ENCODE measurements at regions not wholly inside any gene's neighbourhood (a gene's known extent, or its start where the extent isn't known, plus 50 kb on each side); places are given as distances from the start of the nearest gene placed in this dataset.

- Histone ChIP-seq H3K79me2 (replicated peaks; ENCODE audit: insufficient read depth, low read length) (no peaks in the 10 kb centered on the region), H3K4me2 (ENCODE audit: low read length) (no peak overlapping the region), H3K9me3 (ENCODE audit: low read length) (no peaks in the 10 kb centered on the region), H4K20me1 (ENCODE audit: insufficient read depth) (no peaks in the 10 kb centered on the region), H3K9me2 (ENCODE audit: insufficient read depth, low read length) (no peaks in the 10 kb centered on the region), H3F3A (ENCODE audit: insufficient read depth, low read length, poor library complexity, severe bottlenecking) (peaks cover 6% of the 10 kb centered on the region), H2AFZ (ENCODE audit: low read depth, low read length) (no peak overlapping the region), H3K27me3 (ENCODE audit: insufficient read depth, low read depth, low read length) (no peaks in the 10 kb centered on the region), H3K27ac (ENCODE audit: low read length) (no peak overlapping the region), H3K36me3 (ENCODE audit: insufficient read depth, low read length) (no peaks in the 10 kb centered on the region), H3K9ac (ENCODE audit: low read length) (no peak overlapping the region), H3K4me3 (ENCODE audit: low read length) (no peak overlapping the region)
- TF ChIP-seq CTCF (IDR thresholded peaks at IDR 0.05; ENCODE audit: poor library complexity, severe bottlenecking) (no peak), EP300 (conservative IDR thresholded peaks at IDR 0.05; ENCODE audit: poor library complexity, severe bottlenecking) (no peak), REST (IDR thresholded peaks at IDR 0.05; ENCODE audit: borderline replicate concordance) (no peak), RAD21 (conservative IDR thresholded peaks at IDR 0.05) (no peak), TAF1 (IDR thresholded peaks at IDR 0.05; ENCODE audit: low read depth) (no peak), MXI1 (conservative IDR thresholded peaks at IDR 0.05; ENCODE audit: poor library complexity, severe bottlenecking) (no peak), POLR2AphosphoS5 (IDR thresholded peaks at IDR 0.05) (no peak), EZH2 (IDR thresholded peaks at IDR 0.05; ENCODE audit: borderline replicate concordance, insufficient read depth, low read length, poor library complexity, severe bottlenecking) (no peak), SMC3 (conservative IDR thresholded peaks at IDR 0.05; ENCODE audit: poor library complexity) (no peak)
Observed at GRCh38 chr11:116077092-116077491, 572.9 kb upstream of the CADM1 start.

- peak; percentile 48 for TF ChIP-seq MXI1 (conservative IDR thresholded peaks at IDR 0.05; ENCODE audit: poor library complexity, severe bottlenecking)
- TF ChIP-seq EP300 (conservative IDR thresholded peaks at IDR 0.05; ENCODE audit: poor library complexity, severe bottlenecking), result peak; percentile 72
- TF ChIP-seq SMC3 (conservative IDR thresholded peaks at IDR 0.05; ENCODE audit: poor library complexity), result peak; percentile 53
- TF ChIP-seq POLR2AphosphoS5 (IDR thresholded peaks at IDR 0.05), result peak; percentile 66
- TF ChIP-seq RAD21 (conservative IDR thresholded peaks at IDR 0.05), result peak; percentile 56
- TF ChIP-seq REST (IDR thresholded peaks at IDR 0.05; ENCODE audit: borderline replicate concordance), result peak; percentile 39
- TF ChIP-seq TAF1 (IDR thresholded peaks at IDR 0.05; ENCODE audit: low read depth), result peak; percentile 36
- no peak for TF ChIP-seq EZH2 (IDR thresholded peaks at IDR 0.05; ENCODE audit: borderline replicate concordance, insufficient read depth, low read length, poor library complexity, severe bottlenecking)
- TF ChIP-seq CTCF (IDR thresholded peaks at IDR 0.05; ENCODE audit: poor library complexity, severe bottlenecking), result peak; percentile 16
- H3K4me3 ChIP-seq (ENCODE audit: low read length), result peak overlapping the region; percentile 42
- peak overlapping the region; percentile 48 for H3K9ac ChIP-seq (ENCODE audit: low read length)
- H3F3A ChIP-seq (ENCODE audit: insufficient read depth, low read length, poor library complexity, severe bottlenecking), result peaks cover 10% of the 10 kb centered on the region
- no peaks in the 10 kb centered on the region for H3K79me2 ChIP-seq (replicated peaks; ENCODE audit: insufficient read depth, low read length)
- H3K9me3 ChIP-seq (ENCODE audit: low read length), result no peaks in the 10 kb centered on the region
- H3K4me2 ChIP-seq (ENCODE audit: low read length), result peak overlapping the region; percentile 49
- no peaks in the 10 kb centered on the region for H3K36me3 ChIP-seq (ENCODE audit: insufficient read depth, low read length)
- peak overlapping the region; percentile 75 for H3K27ac ChIP-seq (ENCODE audit: low read length)
- H3K9me2 ChIP-seq (ENCODE audit: insufficient read depth, low read length), result no peaks in the 10 kb centered on the region
- H3K27me3 ChIP-seq (ENCODE audit: insufficient read depth, low read depth, low read length), result no peaks in the 10 kb centered on the region
- no peaks in the 10 kb centered on the region for H4K20me1 ChIP-seq (ENCODE audit: insufficient read depth)
- H2AFZ ChIP-seq (ENCODE audit: low read depth, low read length), result peak overlapping the region; percentile 40
Observed at GRCh38 chr11:116073854-116074837, 569.9 kb upstream of the CADM1 start.

Data from neural cell (in vitro differentiated cells).